GM19372 (cell line): ENCODE measurements at regions not wholly inside any gene's neighbourhood (a gene's known extent, or its start where the extent isn't known, plus 50 kb on each side); places are given as distances from the start of the nearest gene placed in this dataset.
"Not testable (repeated sequence)": the region's sequence is repeated elsewhere in the genome, so short reads cannot be mapped to it uniquely, and the experiment has no call there.

Source experiments
- ATAC-seq: cut with Tn5 transposase; IDR thresholded peaks from one replicate; pipeline ENCODE4 v1.9.1; 2021; ENCODE audit warnings: mild to moderate bottlenecking, low read depth, moderate library complexity; ENCODE audit not compliant: unreplicated experiment

- ATAC-seq: no peak
Measured at GRCh38 chr7:124643311-124643811, 122.2 kb downstream of the GPR37 start.

- no peak for ATAC-seq
Measured at GRCh38 chr7:124635416-124635815, 130.2 kb downstream of the GPR37 start.

- no peak for ATAC-seq
Measured at GRCh38 chr7:124633740-124634139, 131.9 kb downstream of the GPR37 start.

- no peak for ATAC-seq
Measured at GRCh38 chr7:124630395-124630794, 135.2 kb downstream of the GPR37 start.

- ATAC-seq: no peak
Measured at GRCh38 chr7:124618871-124619270, 146.7 kb downstream of the GPR37 start.

- not testable (repeated sequence) for ATAC-seq
Measured at GRCh38 chr7:124618051-124618450, 147.5 kb downstream of the GPR37 start.

- no peak for ATAC-seq
Measured at GRCh38 chr7:124603066-124603465, 162.5 kb downstream of the GPR37 start.

- ATAC-seq: no peak
Measured at GRCh38 chr7:124597509-124597908, 168.1 kb downstream of the GPR37 start.

- ATAC-seq: no peak
Measured at GRCh38 chr7:124596881-124597280, 168.7 kb downstream of the GPR37 start.

GRCh38 chr7:124590814-124591213, 174.8 kb downstream of the GPR37 start:
- no peak for ATAC-seq

GRCh38 chr7:124577256-124577655, 188.3 kb downstream of the GPR37 start:
- ATAC-seq: no peak

GRCh38 chr7:124575176-124575575, 190.4 kb downstream of the GPR37 start:
- no peak for ATAC-seq

- ATAC-seq: no peak
Measured at GRCh38 chr7:124570558-124570957, 195.0 kb downstream of the GPR37 start.

GRCh38 chr7:124566583-124566982, 199.0 kb downstream of the GPR37 start:
- no peak for ATAC-seq

GRCh38 chr7:124557587-124557986, 208.0 kb downstream of the GPR37 start:
- no peak for ATAC-seq

GRCh38 chr7:124557101-124557500, 208.5 kb downstream of the GPR37 start:
- no peak for ATAC-seq

GRCh38 chr7:124553502-124553901, 212.1 kb downstream of the GPR37 start:
- ATAC-seq: no peak

GRCh38 chr7:124552217-124552616, 213.4 kb downstream of the GPR37 start:
- ATAC-seq: no peak

GRCh38 chr7:124550036-124550435, 215.6 kb downstream of the GPR37 start:
- ATAC-seq: no peak

GRCh38 chr7:124542476-124542875, 223.1 kb downstream of the GPR37 start:
- ATAC-seq: no peak

- no peak for ATAC-seq
Measured at GRCh38 chr7:124536156-124536762, 229.3 kb downstream of the GPR37 start.

- ATAC-seq: no peak
Measured at GRCh38 chr7:124532166-124532565, 233.4 kb downstream of the GPR37 start.

GRCh38 chr7:124516911-124517310, 248.7 kb downstream of the GPR37 start:
- ATAC-seq: no peak
